Mucosa of descending colon (tissue), 3 donors: ENCODE measurements at regions not wholly inside any gene's neighbourhood (a gene's known extent, or its start where the extent isn't known, plus 50 kb on each side); places are given as distances from the start of the nearest gene placed in this dataset.

Source experiments
- ATAC-seq: fragments of 200-7000 bp; cut with Tn5 transposase; one replicate; pipeline ENCODE4 v1.9.1; 2020; ENCODE audit warnings: mild to moderate bottlenecking, moderate library complexity
- DNase-seq, 3 donors: peaks; one replicate each; pipeline ENCODE4 v3.0.0-alpha.2; 2020
- H3K36me3 ChIP-seq: fragments of 200-600 bp; one replicate; pipeline ENCODE4 v1.8.0; 2021; ENCODE audit warnings: low read depth, mild to moderate bottlenecking
- H3K4me1 ChIP-seq: fragments of 200-600 bp; one replicate; pipeline ENCODE4 v1.8.0; 2021; ENCODE audit warnings: low read depth, mild to moderate bottlenecking
- H3K4me3 ChIP-seq: fragments of 200-600 bp; one replicate; pipeline ENCODE4 v1.8.0; 2021; ENCODE audit warnings: mild to moderate bottlenecking
- H3K9me3 ChIP-seq: fragments of 200-600 bp; one replicate; pipeline ENCODE4 v1.8.0; 2021; ENCODE audit warnings: mild to moderate bottlenecking
- CTCF ChIP-seq: fragments of 200-600 bp; IDR thresholded peaks from one replicate; pipeline ENCODE4 v1.8.0; 2022; ENCODE audit warnings: antibody characterized with exemption, mild to moderate bottlenecking
- intact Hi-C, 2 donors: fragments of 100-400 bp; cut with DNase I in 1 of 2; cut with micrococcal nuclease in 1 of 2; formaldehyde crosslinking; loops; one replicate each; pipeline versions ENCODE4 v1.11.0 to v1.11.1; 2022; cut with DNase I, micrococcal nuclease
- donor health status: DM: no; HTN: no; CAD: no; lungs with moderate emphysema.
- donor health status: DM: no; HTN: no; CAD: no.
- donor health status: DM: no; HTN: yes; CAD: no.

- intact Hi-C loops: no loop called here
- no peaks in the 10 kb centered on the region for H3K36me3 ChIP-seq
- H3K9me3 ChIP-seq: peaks cover 25% of the 10 kb centered on the region
- ATAC-seq: no peak
- H3K4me1 ChIP-seq: no peaks in the 10 kb centered on the region
- DNase-seq: no peak
- no peak for TF ChIP-seq CTCF
- no peak overlapping the region for H3K4me3 ChIP-seq
Measured at GRCh38 chr11:97982512-97982911, 1038.2 kb upstream of the CNTN5 start.

GRCh38 chr11:97989121-97989520 is 1031.6 kb upstream of the CNTN5 start:
- no peak for TF ChIP-seq CTCF
- intact Hi-C loops: no loop called here
- Histone ChIP-seq H3K4me3 (no peak overlapping the region), H3K9me3 (peaks cover 19% of the 10 kb centered on the region), H3K4me1 (no peaks in the 10 kb centered on the region), H3K36me3 (no peaks in the 10 kb centered on the region)
- DNase-seq (no peak), ATAC-seq (no peak)

- no peak for DNase-seq
- intact Hi-C loops: no loop called here
- H3K4me1 ChIP-seq: no peaks in the 10 kb centered on the region
- no peaks in the 10 kb centered on the region for H3K36me3 ChIP-seq
- ATAC-seq: no peak
- peaks cover 22% of the 10 kb centered on the region for H3K9me3 ChIP-seq
- H3K4me3 ChIP-seq: no peak overlapping the region
- no peak for TF ChIP-seq CTCF
Measured at GRCh38 chr11:97990162-97990920, 1030.4 kb upstream of the CNTN5 start.

- Histone ChIP-seq H3K9me3 (peaks cover 27% of the 10 kb centered on the region), H3K4me3 (no peak overlapping the region), H3K4me1 (no peaks in the 10 kb centered on the region), H3K36me3 (no peaks in the 10 kb centered on the region)
- TF ChIP-seq CTCF: no peak
- intact Hi-C loops: no loop called here
- ATAC-seq (no peak), DNase-seq (no peak)
Measured at GRCh38 chr11:97993562-97993961, 1027.2 kb upstream of the CNTN5 start.

- Histone ChIP-seq H3K36me3 (no peaks in the 10 kb centered on the region), H3K4me3 (no peak overlapping the region), H3K4me1 (no peaks in the 10 kb centered on the region), H3K9me3 (peaks cover 29% of the 10 kb centered on the region)
- TF ChIP-seq CTCF: no peak
- ATAC-seq: no peak
- DNase-seq: no peak
- intact Hi-C loops: no loop called here
Measured at GRCh38 chr11:97995874-97996273, 1024.9 kb upstream of the CNTN5 start.

GRCh38 chr11:97996762-97997161 is 1024.0 kb upstream of the CNTN5 start:
- no peak for TF ChIP-seq CTCF
- Histone ChIP-seq H3K4me3 (no peak overlapping the region), H3K36me3 (no peaks in the 10 kb centered on the region), H3K9me3 (peaks cover 29% of the 10 kb centered on the region), H3K4me1 (no peaks in the 10 kb centered on the region)
- intact Hi-C loops: no loop called here
- DNase-seq (no peak), ATAC-seq (no peak)
